GM19240 (cell line): ENCODE measurements at regions not wholly inside any gene's neighbourhood (a gene's known extent, or its start where the extent isn't known, plus 50 kb on each side); places are given as distances from the start of the nearest gene placed in this dataset.
"Not testable (repeated sequence)": the region's sequence is repeated elsewhere in the genome, so short reads cannot be mapped to it uniquely, and the experiment has no call there.

ENCODE experiments used
- DNase-seq: peaks from one replicate; pipeline ENCODE4 v3.0.0; 2011; ENCODE audit warnings: low spot score; ENCODE audit not compliant: insufficient read length

DNA sequence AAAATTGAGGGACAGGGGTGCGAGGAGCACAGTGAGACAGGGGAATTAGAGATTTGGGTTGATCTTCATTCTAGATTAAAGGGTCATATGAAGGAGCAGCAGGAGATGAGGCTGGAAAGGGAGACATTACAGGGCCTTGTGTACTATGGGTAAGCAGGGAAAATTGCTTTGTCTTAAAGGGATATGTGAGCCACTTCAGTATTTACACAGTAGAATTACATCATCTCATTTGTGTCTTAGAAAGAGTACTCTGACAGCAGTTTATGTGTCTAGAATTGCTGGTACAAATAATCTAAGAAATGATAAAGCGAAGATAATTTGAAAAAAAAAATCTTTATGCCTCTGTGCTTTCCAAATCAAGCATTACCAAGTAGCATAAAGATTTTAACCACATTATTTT, 287.0 kb upstream of the ARRDC3 start:
- DNase-seq, result no peak

- no peak for DNase-seq
Measured at GRCh38 chr5:91668261-91668660, 285.1 kb upstream of the ARRDC3 start.

GRCh38 chr5:91652678-91653077, 269.6 kb upstream of the ARRDC3 start:
- DNase-seq, result no peak

DNA sequence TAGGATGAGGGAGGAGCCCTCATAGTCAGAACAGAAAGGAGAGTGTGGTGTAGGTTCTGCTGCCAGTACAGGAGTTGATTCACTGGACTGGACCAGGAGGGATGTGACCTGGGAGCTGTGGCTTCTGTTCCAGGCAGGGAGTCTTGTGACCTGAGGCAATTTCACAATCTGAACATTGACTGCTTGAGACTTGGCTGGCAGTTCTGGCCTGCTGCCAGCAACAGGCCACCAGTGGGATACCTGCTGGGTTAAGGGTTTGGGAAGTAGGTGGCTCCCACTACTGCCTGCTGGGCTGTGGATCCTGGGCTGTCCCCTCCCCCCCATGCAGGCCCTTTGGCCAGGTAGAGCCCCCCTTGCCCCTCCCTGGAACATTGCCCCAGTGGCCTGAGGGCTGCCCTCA, 268.6 kb upstream of the ARRDC3 start:
- DNase-seq, result no peak

- no peak for DNase-seq
Measured at GRCh38 chr5:91645347-91645746, 262.2 kb upstream of the ARRDC3 start.

GRCh38 chr5:91643797-91644196, 260.7 kb upstream of the ARRDC3 start:
- no peak for DNase-seq

DNA sequence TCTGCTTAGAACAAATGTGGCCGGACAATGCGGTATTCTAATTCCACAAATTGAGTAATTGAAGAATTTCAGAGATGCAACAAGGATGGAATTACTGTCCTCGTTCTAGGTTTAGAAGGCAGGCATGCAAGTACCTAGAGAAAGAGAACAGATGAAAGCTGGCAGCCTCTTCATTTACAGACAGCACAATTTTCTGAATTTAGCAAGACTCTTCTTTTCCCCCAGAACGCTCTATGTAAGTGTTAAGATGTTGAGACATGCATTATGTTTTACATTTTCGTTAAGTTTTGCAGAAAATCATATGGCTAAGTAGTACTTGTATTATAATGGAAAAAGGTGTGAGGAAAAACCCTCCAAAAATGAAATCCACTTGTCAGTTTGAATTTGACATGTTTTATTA, 259.5 kb upstream of the ARRDC3 start:
- DNase-seq, result no peak

- DNase-seq, result no peak
Measured at GRCh38 chr5:91641730-91642350, 258.7 kb upstream of the ARRDC3 start.

DNA sequence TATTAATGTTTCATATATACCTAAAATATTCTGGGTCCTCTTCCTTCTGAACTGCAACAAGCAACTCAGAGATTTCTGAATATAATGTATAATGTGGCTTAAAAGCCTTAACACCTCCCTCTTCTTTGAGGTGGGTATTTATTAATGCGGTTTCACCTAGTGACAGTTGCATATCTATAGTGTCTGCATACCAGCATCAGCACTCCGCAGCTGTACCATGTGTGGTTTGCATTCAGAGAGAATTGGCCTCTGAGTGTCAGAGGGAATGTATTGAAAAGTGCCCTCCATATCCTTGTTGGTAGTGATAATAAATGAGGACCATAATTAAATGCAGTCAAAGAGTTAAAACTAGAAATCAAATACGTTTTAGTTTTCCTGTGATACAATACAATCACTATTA, 256.6 kb upstream of the ARRDC3 start:
- no peak for DNase-seq

DNA sequence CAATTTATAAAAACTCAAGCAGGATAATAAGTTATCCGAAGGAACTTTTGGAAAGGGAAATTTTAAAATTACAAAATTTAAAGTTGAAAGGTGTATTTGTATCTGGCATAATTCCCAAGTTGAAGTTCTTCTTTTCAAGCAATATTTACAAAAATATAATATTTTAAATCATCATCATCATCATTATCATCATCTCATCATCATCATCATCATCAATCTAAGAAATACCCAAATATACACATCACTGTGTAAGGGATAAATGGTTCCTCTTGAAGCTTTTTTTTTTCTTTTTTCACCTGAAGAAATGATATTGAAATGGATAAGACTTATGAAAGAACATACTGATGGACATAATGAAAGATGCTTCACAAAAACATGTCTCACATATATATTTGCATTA, 254.9 kb upstream of the ARRDC3 start:
- no peak for DNase-seq

GRCh38 chr5:91635950-91636734, 253.0 kb upstream of the ARRDC3 start:
- no peak for DNase-seq

GRCh38 chr5:91632871-91633270, 249.8 kb upstream of the ARRDC3 start:
- no peak for DNase-seq

DNA sequence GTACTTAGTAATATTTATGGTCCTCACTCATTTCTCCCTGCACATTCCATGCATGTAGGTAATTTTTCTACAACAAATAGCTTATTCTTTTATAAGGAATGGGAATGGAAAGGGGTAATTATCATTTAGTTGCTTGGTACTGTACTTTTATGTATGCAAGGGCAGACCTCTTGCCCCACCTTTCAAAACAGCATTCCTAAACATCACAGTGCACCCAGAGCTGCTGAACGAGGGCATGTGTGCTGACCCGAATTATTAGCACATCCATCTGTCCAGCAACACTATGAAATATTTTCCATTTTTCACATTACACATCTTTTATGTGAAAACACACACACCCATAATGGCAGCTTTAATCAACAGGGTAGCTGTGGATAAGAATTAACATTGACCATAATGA, 228.6 kb upstream of the ARRDC3 start:
- DNase-seq, result no peak

GRCh38 chr5:91607675-91608074, 224.6 kb upstream of the ARRDC3 start:
- no peak for DNase-seq

- no peak for DNase-seq
Measured at GRCh38 chr5:91599863-91600262, 216.7 kb upstream of the ARRDC3 start.

DNA sequence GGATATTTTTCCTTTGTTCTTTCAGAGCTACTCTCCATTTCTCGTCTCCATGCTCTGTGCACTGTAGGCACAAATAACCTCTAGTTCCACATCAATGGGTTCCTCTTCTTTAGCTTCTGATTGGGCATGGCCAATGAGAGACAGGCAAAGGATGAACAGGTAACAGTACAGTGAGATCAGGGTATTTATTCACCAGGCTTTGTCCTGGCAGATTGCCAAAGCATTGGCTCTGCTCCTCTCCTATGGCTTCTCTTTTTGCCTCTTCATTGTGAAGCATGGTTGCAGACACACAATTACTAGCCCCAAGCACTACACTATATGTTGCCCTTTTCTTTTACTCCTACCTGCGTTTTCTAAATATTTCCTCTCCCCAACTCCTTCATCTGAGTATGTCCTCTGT, 215.1 kb upstream of the ARRDC3 start:
- no peak for DNase-seq

DNA sequence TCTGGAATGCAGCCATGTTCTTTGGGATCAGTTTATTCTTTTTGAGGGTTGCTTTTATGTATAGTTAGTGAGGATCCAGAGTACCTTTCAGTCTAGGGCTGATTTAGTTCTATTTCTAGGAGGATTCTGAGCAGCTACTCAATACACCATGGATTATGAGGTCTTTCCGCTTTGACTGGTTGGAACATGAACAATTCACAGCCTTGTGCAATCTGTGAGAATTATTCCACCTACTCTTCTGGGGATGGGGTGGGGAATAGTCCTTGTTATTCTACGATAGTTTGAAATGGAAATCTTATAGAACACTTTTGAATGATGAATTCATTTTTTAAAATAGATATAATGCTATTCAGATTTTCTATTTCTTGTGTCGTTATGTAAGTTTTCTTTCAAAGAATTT, 212.3 kb upstream of the ARRDC3 start:
- no peak for DNase-seq

DNA sequence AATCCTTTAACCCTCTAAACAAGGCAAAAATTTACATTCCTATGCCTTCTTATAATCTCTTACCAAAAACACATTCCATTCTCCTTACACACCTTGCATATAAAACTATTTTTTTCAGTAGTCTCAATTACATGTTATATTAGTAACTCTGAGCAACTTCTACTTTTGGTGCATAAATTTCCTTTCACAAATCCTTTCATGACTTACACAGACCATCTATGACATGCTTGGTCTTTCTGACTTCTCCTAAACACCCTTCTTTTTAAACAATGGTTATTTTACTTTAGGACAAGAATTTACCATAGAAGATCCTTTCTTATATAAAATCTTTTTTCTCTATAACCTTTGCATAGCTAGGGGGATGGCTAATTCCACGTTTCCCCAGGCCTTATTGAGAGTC, 208.0 kb upstream of the ARRDC3 start:
- DNase-seq, result no peak

- DNase-seq, result no peak
Measured at GRCh38 chr5:91586232-91586631, 203.1 kb upstream of the ARRDC3 start.

- no peak for DNase-seq
Measured at GRCh38 chr5:91584352-91584751, 201.2 kb upstream of the ARRDC3 start.

- DNase-seq, result not testable (repeated sequence)
Measured at GRCh38 chr5:91566012-91566411, 182.9 kb upstream of the ARRDC3 start.

DNA sequence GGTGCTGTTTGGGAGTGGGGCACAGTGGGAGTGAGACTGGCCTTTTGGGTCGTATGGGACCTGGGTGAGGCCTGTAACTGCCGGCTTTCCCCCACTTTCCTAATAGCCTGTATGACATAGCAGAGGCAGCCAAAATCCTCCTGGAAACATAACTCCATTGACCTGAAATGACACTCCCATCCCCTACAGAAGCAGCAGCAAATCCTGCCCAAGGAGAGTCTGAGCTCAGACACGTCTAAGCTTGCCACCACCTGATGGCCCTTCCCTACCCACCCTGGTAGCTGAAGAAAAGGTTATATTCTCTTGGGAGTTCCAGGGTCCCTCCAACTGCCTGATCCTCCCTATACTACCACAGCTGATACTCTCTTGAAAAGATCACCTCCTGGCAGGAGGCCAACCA, 179.8 kb upstream of the ARRDC3 start:
- no peak for DNase-seq

GRCh38 chr5:91541696-91542095, 158.6 kb upstream of the ARRDC3 start:
- DNase-seq, result no peak
